OCI-LY7 (cell line): ENCODE measurements at regions not wholly inside any gene's neighbourhood (a gene's known extent, or its start where the extent isn't known, plus 50 kb on each side); places are given as distances from the start of the nearest gene placed in this dataset.
"Not testable (repeated sequence)": the region's sequence is repeated elsewhere in the genome, so short reads cannot be mapped to it uniquely, and the experiment has no call there.

ENCODE experiments used
- BruUV-seq: library from RNA; stranded (reverse); fragments of 400-500 nt; replicated peaks from 2 replicates; lab custom pipeline; 2021; lab: Mats Ljungman, UMichigan
- CTCF ChIA-PET: fragments of 300-600 bp; sonication (Branson Sonifier 250); formaldehyde crosslinking; loops from one replicate; lab custom pipeline; 2022; ENCODE audit warnings: antibody characterized with exemption; ENCODE audit not compliant: unreplicated experiment; lab: Charles Lee
- POLR2A ChIA-PET: fragments of 300-600 bp; sonication (Branson Sonifier 250); formaldehyde crosslinking; loops from one replicate; lab custom pipeline; 2022; ENCODE audit warnings: antibody characterized with exemption; lab: Charles Lee
- DNase-seq: peaks from one replicate; pipeline ENCODE4 v3.0.0-alpha.2; 2015; ENCODE audit warnings: low spot score
- H2AFZ ChIP-seq: fragments of 200-600 bp; sonication (generic), shearing (Covaris generic); 2 replicates; pipeline ENCODE4 v1.6.1; 2014; ENCODE audit warnings: mild to moderate bottlenecking, antibody characterized with exemption, low read length, moderate library complexity
- H3K27ac ChIP-seq: fragments of 200-600 bp; sonication (generic); 2 replicates; pipeline ENCODE4 v1.5.1; 2014; ENCODE audit warnings: mixed run types, low read depth, mild to moderate bottlenecking, moderate library complexity, low read length, inconsistent platforms; ENCODE audit not compliant: poor library complexity, severe bottlenecking
- H3K36me3 ChIP-seq: fragments of 200-600 bp; sonication (generic); 2 replicates; pipeline ENCODE4 v1.6.1; 2014; ENCODE audit warnings: mild to moderate bottlenecking, antibody characterized with exemption, low read length, moderate library complexity, mixed read lengths; ENCODE audit not compliant: insufficient read depth
- H3K4me1 ChIP-seq: fragments of 200-600 bp; sonication (generic); 2 replicates; pipeline ENCODE4 v1.5.1; 2014; ENCODE audit warnings: mild to moderate bottlenecking, low read length; ENCODE audit not compliant: insufficient read depth, poor library complexity, severe bottlenecking
- H3K4me2 ChIP-seq: fragments of 200-600 bp; sonication (generic); 2 replicates; pipeline ENCODE4 v1.6.1; 2014; ENCODE audit warnings: mild to moderate bottlenecking, low read length
- H3K4me3 ChIP-seq: fragments of 200-600 bp; sonication (generic); 2 replicates; pipeline ENCODE4 v1.5.1; 2014; ENCODE audit warnings: mild to moderate bottlenecking, low read depth, low read length; ENCODE audit not compliant: poor library complexity, severe bottlenecking
- H3K79me2 ChIP-seq: fragments of 200-600 bp; sonication (generic); 2 replicates; pipeline ENCODE4 v1.6.1; 2016; ENCODE audit warnings: low read depth, mild to moderate bottlenecking, low read length, moderate library complexity, mixed read lengths; ENCODE audit not compliant: insufficient read depth
- H3K9me2 ChIP-seq: fragments of 200-600 bp; sonication (generic); 2 replicates; pipeline ENCODE4 v1.6.1; 2016; ENCODE audit warnings: mild to moderate bottlenecking, low read length, mixed read lengths; ENCODE audit not compliant: insufficient read depth
- H3K9me3 ChIP-seq: fragments of 200-600 bp; sonication (generic); 2 replicates; pipeline ENCODE4 v1.6.1; 2014; ENCODE audit warnings: mild to moderate bottlenecking, mixed run types, low read length, mixed read lengths
- H4K20me1 ChIP-seq: fragments of 200-600 bp; sonication (generic); 2 replicates; pipeline ENCODE4 v1.6.1; 2014; ENCODE audit warnings: mild to moderate bottlenecking, antibody characterized with exemption, low read length, moderate library complexity, mixed read lengths; ENCODE audit not compliant: insufficient read depth
- intact Hi-C: fragments of 100-400 bp; cut with micrococcal nuclease; formaldehyde crosslinking; loops from one replicate; pipeline ENCODE4 v1.10.0; 2022; ENCODE audit not compliant: unreplicated experiment

GRCh38 chr14:19166056-19166455, 198.8 kb downstream of the POTEM start:
- H3K79me2 ChIP-seq, CTCF ChIA-PET, H3K27ac ChIP-seq, H2AFZ ChIP-seq, BruUV-seq, intact Hi-C loops, POLR2A ChIA-PET, H4K20me1 ChIP-seq, H3K9me2 ChIP-seq, H3K4me3 ChIP-seq, H3K36me3 ChIP-seq, H3K4me2 ChIP-seq, H3K4me1 ChIP-seq, DNase-seq: not testable (repeated sequence)
- H3K9me3 ChIP-seq = peaks cover 11% of the 10 kb centered on the region; the same call in 1 of the 2 replicates

GRCh38 chr14:19167454-19168190, 200.4 kb downstream of the POTEM start:
- DNase-seq, H4K20me1 ChIP-seq, H3K27ac ChIP-seq, POLR2A ChIA-PET, H3K79me2 ChIP-seq, H3K9me2 ChIP-seq, BruUV-seq, CTCF ChIA-PET, H3K4me1 ChIP-seq, H3K36me3 ChIP-seq, H3K4me2 ChIP-seq, H3K4me3 ChIP-seq, H2AFZ ChIP-seq, intact Hi-C loops: not testable (repeated sequence)
- peaks cover 11% of the 10 kb centered on the region; the same call in 1 of the 2 replicates for H3K9me3 ChIP-seq

GRCh38 chr14:19168261-19168660, 201.0 kb downstream of the POTEM start:
- H3K4me2 ChIP-seq, H4K20me1 ChIP-seq, H3K36me3 ChIP-seq, H3K79me2 ChIP-seq, POLR2A ChIA-PET, H3K27ac ChIP-seq, CTCF ChIA-PET, H3K4me1 ChIP-seq, DNase-seq, intact Hi-C loops, H3K4me3 ChIP-seq, H2AFZ ChIP-seq, H3K9me2 ChIP-seq, BruUV-seq: not testable (repeated sequence)
- H3K9me3 ChIP-seq = peaks cover 11% of the 10 kb centered on the region; the same call in 1 of the 2 replicates

GRCh38 chr14:19169561-19170362, 202.5 kb downstream of the POTEM start:
- peaks cover 11% of the 10 kb centered on the region; the same call in 1 of the 2 replicates for H3K9me3 ChIP-seq
- CTCF ChIA-PET, H3K9me2 ChIP-seq, H3K4me1 ChIP-seq, DNase-seq, H3K4me2 ChIP-seq, intact Hi-C loops, POLR2A ChIA-PET, H2AFZ ChIP-seq, H3K79me2 ChIP-seq, H3K36me3 ChIP-seq, BruUV-seq, H3K4me3 ChIP-seq, H4K20me1 ChIP-seq, H3K27ac ChIP-seq: not testable (repeated sequence)

- H3K36me3 ChIP-seq, CTCF ChIA-PET, H2AFZ ChIP-seq, BruUV-seq, H3K79me2 ChIP-seq, H3K4me1 ChIP-seq, H3K4me3 ChIP-seq, DNase-seq, H3K27ac ChIP-seq, intact Hi-C loops, H3K4me2 ChIP-seq, H4K20me1 ChIP-seq, H3K9me2 ChIP-seq, H3K9me3 ChIP-seq, POLR2A ChIA-PET: not testable (repeated sequence)
These were observed 205.5 kb downstream of the POTEM start for GRCh38 chr14:19172745-19173144.

GRCh38 chr14:19173188-19173587, 206.0 kb downstream of the POTEM start:
- BruUV-seq, H3K27ac ChIP-seq, H3K9me2 ChIP-seq, POLR2A ChIA-PET, H3K4me2 ChIP-seq, H3K36me3 ChIP-seq, H4K20me1 ChIP-seq, H2AFZ ChIP-seq, CTCF ChIA-PET, H3K4me1 ChIP-seq, H3K4me3 ChIP-seq, intact Hi-C loops, H3K79me2 ChIP-seq, H3K9me3 ChIP-seq, DNase-seq: not testable (repeated sequence)
